ENCODE measurements at regions not wholly inside any gene's neighbourhood (a gene's known extent, or its start where the extent isn't known, plus 50 kb on each side); places are given as distances from the start of the nearest gene placed in this dataset.

GRCh38 chr5:38789134-38789533, 56.7 kb upstream of the OSMR start:
- TF ChIP-seq, protein P1, sequence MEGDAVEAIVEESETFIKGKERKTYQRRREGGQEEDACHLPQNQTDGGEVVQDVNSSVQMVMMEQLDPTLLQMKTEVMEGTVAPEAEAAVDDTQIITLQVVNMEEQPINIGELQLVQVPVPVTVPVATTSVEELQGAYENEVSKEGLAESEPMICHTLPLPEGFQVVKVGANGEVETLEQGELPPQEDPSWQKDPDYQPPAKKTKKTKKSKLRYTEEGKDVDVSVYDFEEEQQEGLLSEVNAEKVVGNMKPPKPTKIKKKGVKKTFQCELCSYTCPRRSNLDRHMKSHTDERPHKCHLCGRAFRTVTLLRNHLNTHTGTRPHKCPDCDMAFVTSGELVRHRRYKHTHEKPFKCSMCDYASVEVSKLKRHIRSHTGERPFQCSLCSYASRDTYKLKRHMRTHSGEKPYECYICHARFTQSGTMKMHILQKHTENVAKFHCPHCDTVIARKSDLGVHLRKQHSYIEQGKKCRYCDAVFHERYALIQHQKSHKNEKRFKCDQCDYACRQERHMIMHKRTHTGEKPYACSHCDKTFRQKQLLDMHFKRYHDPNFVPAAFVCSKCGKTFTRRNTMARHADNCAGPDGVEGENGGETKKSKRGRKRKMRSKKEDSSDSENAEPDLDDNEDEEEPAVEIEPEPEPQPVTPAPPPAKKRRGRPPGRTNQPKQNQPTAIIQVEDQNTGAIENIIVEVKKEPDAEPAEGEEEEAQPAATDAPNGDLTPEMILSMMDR (conservative IDR thresholded peaks at IDR 0.05; ENCODE audit: low read length): no peak
- no peak for TF ChIP-seq EZH2phosphoT487 (IDR thresholded peaks at IDR 0.05; ENCODE audit: borderline replicate concordance)
